ENCODE measurements at regions not wholly inside any gene's neighbourhood (a gene's known extent, or its start where the extent isn't known, plus 50 kb on each side); places are given as distances from the start of the nearest gene placed in this dataset.
"Not testable (repeated sequence)": the region's sequence is repeated elsewhere in the genome, so short reads cannot be mapped to it uniquely, and the experiment has no call there.

- H3K4me3 ChIP-seq (ENCODE audit: insufficient read depth, low read depth, low read length): no peak overlapping the region
- WGBS, 2 experiments: 58 to 59% methylated on average over 4 of the region's 4 CpGs
- no peak overlapping the region for H3K27ac ChIP-seq (ENCODE audit: insufficient read depth, low read depth, low read length, poor library complexity, severe bottlenecking)
- H3K27me3 ChIP-seq (ENCODE audit: control insufficient read depth, insufficient read depth, low read length, poor library complexity, severe bottlenecking): no peaks in the 10 kb centered on the region
- no peaks in the 10 kb centered on the region for H3K36me3 ChIP-seq (ENCODE audit: control insufficient read depth, insufficient read depth, low read length)
- no peaks in the 10 kb centered on the region for H3K9me3 ChIP-seq (ENCODE audit: control insufficient read depth, low read length)
- no peaks in the 10 kb centered on the region for H3K4me1 ChIP-seq (ENCODE audit: control insufficient read depth, insufficient read depth, low read length)
These were observed 118.4 kb upstream of the CACUL1 start for GRCh38 chr10:118873091-118873737.

- no peaks in the 10 kb centered on the region for H3K36me3 ChIP-seq (ENCODE audit: control insufficient read depth, insufficient read depth, low read length)
- H3K4me1 ChIP-seq (ENCODE audit: control insufficient read depth, insufficient read depth, low read length): no peaks in the 10 kb centered on the region
- H3K27me3 ChIP-seq (ENCODE audit: control insufficient read depth, insufficient read depth, low read length, poor library complexity, severe bottlenecking): no peaks in the 10 kb centered on the region
- no peak overlapping the region for H3K4me3 ChIP-seq (ENCODE audit: insufficient read depth, low read depth, low read length)
- no peaks in the 10 kb centered on the region for H3K9me3 ChIP-seq (ENCODE audit: control insufficient read depth, low read length)
- H3K27ac ChIP-seq (ENCODE audit: insufficient read depth, low read depth, low read length, poor library complexity, severe bottlenecking): no peak overlapping the region
- 91 to 95% methylated on average over 2 of the region's 2 CpGs for WGBS, 2 experiments
These were observed 119.0 kb upstream of the CACUL1 start for GRCh38 chr10:118873738-118874105.

GRCh38 chr10:118874171-118874570 lies 119.4 kb upstream of the CACUL1 start:
- Histone ChIP-seq H3K27ac (ENCODE audit: insufficient read depth, low read depth, low read length, poor library complexity, severe bottlenecking) (no peak overlapping the region), H3K4me1 (ENCODE audit: control insufficient read depth, insufficient read depth, low read length) (no peaks in the 10 kb centered on the region), H3K36me3 (ENCODE audit: control insufficient read depth, insufficient read depth, low read length) (no peaks in the 10 kb centered on the region), H3K9me3 (ENCODE audit: control insufficient read depth, low read length) (no peaks in the 10 kb centered on the region), H3K27me3 (ENCODE audit: control insufficient read depth, insufficient read depth, low read length, poor library complexity, severe bottlenecking) (no peaks in the 10 kb centered on the region), H3K4me3 (ENCODE audit: insufficient read depth, low read depth, low read length) (no peak overlapping the region)
- 93 to 98% methylated on average over 2 of the region's 2 CpGs for WGBS, 2 experiments

- Histone ChIP-seq H3K9me3 (ENCODE audit: control insufficient read depth, low read length) (no peaks in the 10 kb centered on the region), H3K4me3 (ENCODE audit: insufficient read depth, low read depth, low read length) (no peak overlapping the region)
- 82% methylated on average over 1 of the region's 1 CpG; no CpG with 5 or more reads in 1 of the 2 experiments for WGBS, 2 experiments
These were observed 120.3 kb upstream of the CACUL1 start for GRCh38 chr10:118875087-118875486.

GRCh38 chr10:118882741-118883140 lies 128.0 kb upstream of the CACUL1 start:
- whole genome bisulfite sequencing, 2 experiments: 92 to 95% methylated on average over 2 of the region's 2 CpGs
- H3K36me3 ChIP-seq (ENCODE audit: control insufficient read depth, insufficient read depth, low read length): no peaks in the 10 kb centered on the region
- no peak overlapping the region for H3K27ac ChIP-seq (ENCODE audit: insufficient read depth, low read depth, low read length, poor library complexity, severe bottlenecking)
- H3K4me3 ChIP-seq (ENCODE audit: insufficient read depth, low read depth, low read length): no peak overlapping the region
- H3K9me3 ChIP-seq (ENCODE audit: control insufficient read depth, low read length): no peaks in the 10 kb centered on the region
- H3K4me1 ChIP-seq (ENCODE audit: control insufficient read depth, insufficient read depth, low read length): no peaks in the 10 kb centered on the region
- H3K27me3 ChIP-seq (ENCODE audit: control insufficient read depth, insufficient read depth, low read length, poor library complexity, severe bottlenecking): no peaks in the 10 kb centered on the region

More at GRCh38 chr10:118875087-118875486, 120.3 kb upstream of the CACUL1 start:
- H3K27me3 ChIP-seq (ENCODE audit: control insufficient read depth, insufficient read depth, low read length, poor library complexity, severe bottlenecking): no peaks in the 10 kb centered on the region
- no peaks in the 10 kb centered on the region for H3K36me3 ChIP-seq (ENCODE audit: control insufficient read depth, insufficient read depth, low read length)
- no peak overlapping the region for H3K27ac ChIP-seq (ENCODE audit: insufficient read depth, low read depth, low read length, poor library complexity, severe bottlenecking)
- H3K4me1 ChIP-seq (ENCODE audit: control insufficient read depth, insufficient read depth, low read length): no peaks in the 10 kb centered on the region

GRCh38 chr10:118892255-118892654 lies 137.3 kb upstream of the NANOS1 start:
- Histone ChIP-seq H3K27me3 (ENCODE audit: control insufficient read depth, insufficient read depth, low read length, poor library complexity, severe bottlenecking) (no peaks in the 10 kb centered on the region), H3K9me3 (ENCODE audit: control insufficient read depth, low read length) (no peaks in the 10 kb centered on the region), H3K27ac (ENCODE audit: insufficient read depth, low read depth, low read length, poor library complexity, severe bottlenecking) (no peak overlapping the region), H3K4me1 (ENCODE audit: control insufficient read depth, insufficient read depth, low read length) (no peaks in the 10 kb centered on the region), H3K4me3 (ENCODE audit: insufficient read depth, low read depth, low read length) (no peak overlapping the region), H3K36me3 (ENCODE audit: control insufficient read depth, insufficient read depth, low read length) (no peaks in the 10 kb centered on the region)
- WGBS, 2 experiments: 59 to 65% methylated on average over 1 of the region's 1 CpG

- not testable (repeated sequence) for H3K27me3 ChIP-seq (ENCODE audit: control insufficient read depth, insufficient read depth, low read length, poor library complexity, severe bottlenecking); H3K27ac ChIP-seq (ENCODE audit: insufficient read depth, low read depth, low read length, poor library complexity, severe bottlenecking); H3K36me3 ChIP-seq (ENCODE audit: control insufficient read depth, insufficient read depth, low read length); H3K4me3 ChIP-seq (ENCODE audit: insufficient read depth, low read depth, low read length); H3K9me3 ChIP-seq (ENCODE audit: control insufficient read depth, low read length); H3K4me1 ChIP-seq (ENCODE audit: control insufficient read depth, insufficient read depth, low read length)
- 97% methylated on average over 17 to 19 of the region's 25 CpGs for WGBS, 2 experiments
These were observed 134.6 kb upstream of the NANOS1 start for GRCh38 chr10:118894891-118895290.

- Histone ChIP-seq H3K9me3 (ENCODE audit: control insufficient read depth, low read length) (no peaks in the 10 kb centered on the region), H3K27me3 (ENCODE audit: control insufficient read depth, insufficient read depth, low read length, poor library complexity, severe bottlenecking) (no peaks in the 10 kb centered on the region), H3K4me1 (ENCODE audit: control insufficient read depth, insufficient read depth, low read length) (peaks cover 14% of the 10 kb centered on the region), H3K36me3 (ENCODE audit: control insufficient read depth, insufficient read depth, low read length) (no peaks in the 10 kb centered on the region), H3K4me3 (ENCODE audit: insufficient read depth, low read depth, low read length) (no peak overlapping the region), H3K27ac (ENCODE audit: insufficient read depth, low read depth, low read length, poor library complexity, severe bottlenecking) (peak overlapping the region; percentile 36)
- WGBS, 2 experiments: 67 to 69% methylated on average over 9 of the region's 9 CpGs
These were observed 128.9 kb upstream of the NANOS1 start for GRCh38 chr10:118900617-118901016.

GRCh38 chr10:118901380-118901779 lies 128.1 kb upstream of the NANOS1 start:
- Histone ChIP-seq H3K4me3 (ENCODE audit: insufficient read depth, low read depth, low read length) (no peak overlapping the region), H3K4me1 (ENCODE audit: control insufficient read depth, insufficient read depth, low read length) (peaks cover 14% of the 10 kb centered on the region), H3K36me3 (ENCODE audit: control insufficient read depth, insufficient read depth, low read length) (no peaks in the 10 kb centered on the region), H3K27ac (ENCODE audit: insufficient read depth, low read depth, low read length, poor library complexity, severe bottlenecking) (no peak overlapping the region), H3K27me3 (ENCODE audit: control insufficient read depth, insufficient read depth, low read length, poor library complexity, severe bottlenecking) (no peaks in the 10 kb centered on the region), H3K9me3 (ENCODE audit: control insufficient read depth, low read length) (no peaks in the 10 kb centered on the region)
- WGBS, 2 experiments: 70 to 71% methylated on average over 4 of the region's 4 CpGs

GRCh38 chr10:118901906-118902305 lies 127.6 kb upstream of the NANOS1 start:
- Histone ChIP-seq H3K36me3 (ENCODE audit: control insufficient read depth, insufficient read depth, low read length) (no peaks in the 10 kb centered on the region), H3K4me1 (ENCODE audit: control insufficient read depth, insufficient read depth, low read length) (peaks cover 14% of the 10 kb centered on the region), H3K4me3 (ENCODE audit: insufficient read depth, low read depth, low read length) (no peak overlapping the region), H3K9me3 (ENCODE audit: control insufficient read depth, low read length) (no peaks in the 10 kb centered on the region), H3K27ac (ENCODE audit: insufficient read depth, low read depth, low read length, poor library complexity, severe bottlenecking) (no peak overlapping the region), H3K27me3 (ENCODE audit: control insufficient read depth, insufficient read depth, low read length, poor library complexity, severe bottlenecking) (no peaks in the 10 kb centered on the region)
- 93 to 94% methylated on average over 4 of the region's 4 CpGs for WGBS, 2 experiments

- peaks cover 14% of the 10 kb centered on the region for H3K4me1 ChIP-seq (ENCODE audit: control insufficient read depth, insufficient read depth, low read length)
- not testable (repeated sequence) for H3K27me3 ChIP-seq (ENCODE audit: control insufficient read depth, insufficient read depth, low read length, poor library complexity, severe bottlenecking); H3K4me3 ChIP-seq (ENCODE audit: insufficient read depth, low read depth, low read length); H3K27ac ChIP-seq (ENCODE audit: insufficient read depth, low read depth, low read length, poor library complexity, severe bottlenecking); H3K9me3 ChIP-seq (ENCODE audit: control insufficient read depth, low read length); H3K36me3 ChIP-seq (ENCODE audit: control insufficient read depth, insufficient read depth, low read length)
- WGBS, 2 experiments: 92 to 100% methylated on average over 2 to 4 of the region's 5 CpGs
These were observed 126.9 kb upstream of the NANOS1 start for GRCh38 chr10:118902656-118903055.
